ENCODE measurements at regions not wholly inside any gene's neighbourhood (a gene's known extent, or its start where the extent isn't known, plus 50 kb on each side); places are given as distances from the start of the nearest gene placed in this dataset.

DNA sequence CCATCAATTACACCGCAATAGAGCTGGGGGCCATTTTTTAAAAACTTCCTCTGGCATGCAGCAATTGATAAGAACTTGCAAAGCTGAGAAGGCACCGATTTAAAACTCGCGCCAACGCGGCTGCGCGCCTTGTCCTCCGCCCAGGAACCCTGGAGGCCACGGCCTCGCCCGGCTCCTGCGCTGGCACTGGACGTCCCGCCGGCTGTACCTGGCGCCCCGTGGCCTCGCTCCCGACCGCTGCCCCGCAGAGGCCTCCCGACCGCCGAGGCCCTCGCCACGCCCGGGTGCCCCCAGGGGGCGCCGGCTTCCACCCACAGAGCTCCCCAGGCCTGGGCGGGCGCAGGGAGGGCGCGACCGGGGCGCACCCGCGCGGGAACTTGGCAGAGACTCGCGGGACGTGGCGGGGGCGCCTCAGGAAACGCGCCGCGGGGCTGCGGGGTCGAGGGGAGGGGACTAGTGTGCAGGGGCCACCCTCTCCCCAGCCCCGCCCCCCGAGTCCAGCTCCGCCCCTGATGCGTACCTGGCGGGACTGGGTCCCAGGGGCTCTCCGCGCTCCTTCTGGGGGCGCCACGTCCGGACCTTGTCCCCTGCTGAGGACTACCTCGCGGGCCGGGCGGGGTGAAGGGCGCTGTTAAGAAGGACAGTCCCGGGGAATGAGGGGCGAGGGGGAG lies 65.7 kb downstream of the TNFAIP2 start:
- H3K4ac ChIP-seq (ENCODE audit: low read depth, low read length): no peak overlapping the region
- H3K27ac ChIP-seq (ENCODE audit: insufficient read depth, low read length): no peak overlapping the region
- H3K9me1 ChIP-seq (ENCODE audit: insufficient read depth, low read length): no peaks in the 10 kb centered on the region
- no peaks in the 10 kb centered on the region for H3K79me1 ChIP-seq (ENCODE audit: low read depth in 1 of 2, low read length in 2 of 2)
- no peaks in the 10 kb centered on the region for H3K36me3 ChIP-seq (ENCODE audit: control insufficient read depth, insufficient read depth, low read length)
- no peak for TF ChIP-seq MAZ (IDR thresholded peaks at IDR 0.05; ENCODE audit: borderline replicate concordance, low read depth, low read length)
- no peak for TF ChIP-seq BHLHE40 (IDR thresholded peaks at IDR 0.05; ENCODE audit: low read depth, low read length)
- peak; percentile 34 for TF ChIP-seq RAD21 (IDR thresholded peaks at IDR 0.05; ENCODE audit: low read length)
- TF ChIP-seq, protein P1, sequence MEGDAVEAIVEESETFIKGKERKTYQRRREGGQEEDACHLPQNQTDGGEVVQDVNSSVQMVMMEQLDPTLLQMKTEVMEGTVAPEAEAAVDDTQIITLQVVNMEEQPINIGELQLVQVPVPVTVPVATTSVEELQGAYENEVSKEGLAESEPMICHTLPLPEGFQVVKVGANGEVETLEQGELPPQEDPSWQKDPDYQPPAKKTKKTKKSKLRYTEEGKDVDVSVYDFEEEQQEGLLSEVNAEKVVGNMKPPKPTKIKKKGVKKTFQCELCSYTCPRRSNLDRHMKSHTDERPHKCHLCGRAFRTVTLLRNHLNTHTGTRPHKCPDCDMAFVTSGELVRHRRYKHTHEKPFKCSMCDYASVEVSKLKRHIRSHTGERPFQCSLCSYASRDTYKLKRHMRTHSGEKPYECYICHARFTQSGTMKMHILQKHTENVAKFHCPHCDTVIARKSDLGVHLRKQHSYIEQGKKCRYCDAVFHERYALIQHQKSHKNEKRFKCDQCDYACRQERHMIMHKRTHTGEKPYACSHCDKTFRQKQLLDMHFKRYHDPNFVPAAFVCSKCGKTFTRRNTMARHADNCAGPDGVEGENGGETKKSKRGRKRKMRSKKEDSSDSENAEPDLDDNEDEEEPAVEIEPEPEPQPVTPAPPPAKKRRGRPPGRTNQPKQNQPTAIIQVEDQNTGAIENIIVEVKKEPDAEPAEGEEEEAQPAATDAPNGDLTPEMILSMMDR (conservative IDR thresholded peaks at IDR 0.05; ENCODE audit: low read depth, low read length): peak; percentile 37
- no peak for TF ChIP-seq RCOR1 (IDR thresholded peaks at IDR 0.05; ENCODE audit: insufficient replicate concordance, low read length)
- TF ChIP-seq SMC3 (IDR thresholded peaks at IDR 0.05; ENCODE audit: low read depth, low read length): peak; percentile 34
- no peaks in the 10 kb centered on the region for H3K4me1 ChIP-seq (ENCODE audit: control insufficient read depth, insufficient read depth, low read length)
- no peak overlapping the region for H3K9ac ChIP-seq (ENCODE audit: low read depth, low read length)
- H3K18ac ChIP-seq (ENCODE audit: low read depth, low read length): no peak overlapping the region
- no peaks in the 10 kb centered on the region for H3K9me3 ChIP-seq (ENCODE audit: control insufficient read depth, insufficient read depth, low read length)
- H2BK120ac ChIP-seq (ENCODE audit: low read depth, low read length): no peak overlapping the region
- H4K8ac ChIP-seq (ENCODE audit: low read depth in 2 of 2, low read length in 2 of 2): no peak overlapping the region
- no peak overlapping the region for H3K56ac ChIP-seq (ENCODE audit: extremely low read depth, insufficient read depth, low read length)
- in situ Hi-C loops (cut with MboI; ENCODE audit: low sequenced_read_pairs): loop anchor here (5.0 kb wide), 1 partner anchor 103 kb away; no protein-coding TSS in a partner anchor
- dilution Hi-C loops (cut with HindIII; ENCODE audit: low sequenced_read_pairs, unreplicated experiment): no loop called here
- ChIA-PET CTCF (interaction anchor here (0.6 to 0.8 kb wide), 2 partner anchors 89 to 102 kb away, joined by 3 read pairs; no protein-coding TSS in a partner anchor), POLR2A (ENCODE audit: unreplicated experiment) (no interaction called here)
- H2BK5ac ChIP-seq (ENCODE audit: low read depth, low read length, poor library complexity, severe bottlenecking): no peak overlapping the region
- H3K4me3 ChIP-seq (ENCODE audit: insufficient read depth, low read depth, low read length): peak overlapping the region; percentile 30; the same call in 1 of the 2 replicates
- ATAC-seq (ENCODE audit: low read depth) (peak; percentile 70), DNase-seq (no peak)
- no TSS peak for BruUV-seq (replicated peaks)
- intact Hi-C loops (cut with micrococcal nuclease): loop anchor here (5.0 to 10.0 kb wide), 3 partner anchors 47 to 114 kb away; no protein-coding TSS in a partner anchor
- peaks cover 64% of the 10 kb centered on the region for H3K27me3 ChIP-seq (ENCODE audit: control insufficient read depth, insufficient read depth, low read length)
- H4K20me1 ChIP-seq (ENCODE audit: insufficient read depth, low read length): no peaks in the 10 kb centered on the region
- no peak overlapping the region for H3K14ac ChIP-seq (replicated peaks; ENCODE audit: low read depth, low read length)
- no peak overlapping the region for H4K91ac ChIP-seq (ENCODE audit: insufficient read depth, low read depth, low read length)
- no peak overlapping the region for H4K5ac ChIP-seq (ENCODE audit: low read depth, low read length)
- H2BK20ac ChIP-seq (ENCODE audit: low read depth, low read length): no peak overlapping the region
- H2BK15ac ChIP-seq (ENCODE audit: low read depth, low read length): no peak overlapping the region
- no peak overlapping the region for H3K23ac ChIP-seq (ENCODE audit: low read depth, low read length)
- no peak overlapping the region for H2AK9ac ChIP-seq (replicated peaks; ENCODE audit: low read depth, low read length, poor library complexity)
- peak overlapping the region; percentile 36; the same call in 1 of the 2 replicates for H3K4me2 ChIP-seq (ENCODE audit: low read depth, low read length)
- no peak overlapping the region for H2AK5ac ChIP-seq (ENCODE audit: low read depth, low read length)
- 7% methylated on average over 21 of the region's 67 CpGs; no CpG with 5 or more reads in 1 of the 2 experiments for WGBS, 2 experiments (ENCODE audit: extremely low coverage in 2 of 2, insufficient read length in 1 of 2)
- H2AFZ ChIP-seq (replicated peaks; ENCODE audit: low read length, poor library complexity): peak overlapping the region; percentile 83
